Neuronal stem cell (in vitro differentiated cells): ENCODE measurements at regions not wholly inside any gene's neighbourhood (a gene's known extent, or its start where the extent isn't known, plus 50 kb on each side); places are given as distances from the start of the nearest gene placed in this dataset.

Experiments used
- DNase-seq: peaks from one replicate; pipeline ENCODE4 v3.0.0-alpha.2; 2013; ENCODE audit warnings: low spot score
- H2AFZ ChIP-seq: one replicate; pipeline ENCODE4 v1.6.1; 2013; ENCODE audit warnings: mild to moderate bottlenecking, low read length, inconsistent platforms
- H2AK5ac ChIP-seq: 2 replicates; pipeline ENCODE4 v1.6.1; 2013; ENCODE audit warnings: low read depth, mild to moderate bottlenecking, inconsistent platforms, low read length, moderate library complexity, mixed read lengths
- H2BK120ac ChIP-seq: 2 replicates; pipeline ENCODE4 v1.6.1; 2013; ENCODE audit warnings: low read depth, mild to moderate bottlenecking, inconsistent platforms, low read length, moderate library complexity, mixed read lengths
- H2BK12ac ChIP-seq: one replicate; pipeline ENCODE4 v1.6.1; 2013; ENCODE audit warnings: low read length, inconsistent platforms
- H2BK15ac ChIP-seq: 2 replicates; pipeline ENCODE4 v1.6.1; 2013; ENCODE audit warnings: mild to moderate bottlenecking, low read length, inconsistent platforms, mixed read lengths
- H2BK5ac ChIP-seq: one replicate; pipeline ENCODE4 v1.6.1; 2013; ENCODE audit warnings: inconsistent platforms, mild to moderate bottlenecking, low read length, moderate library complexity
- H3K14ac ChIP-seq: one replicate; pipeline ENCODE4 v1.6.1; 2013; ENCODE audit warnings: low read length, inconsistent platforms
- H3K18ac ChIP-seq: 2 replicates; pipeline ENCODE4 v1.6.1; 2013; ENCODE audit warnings: low read length, inconsistent platforms
- H3K23ac ChIP-seq: 2 replicates; pipeline ENCODE4 v1.6.1; 2013; ENCODE audit warnings: low read depth, mild to moderate bottlenecking, mixed read lengths, low read length, inconsistent platforms; ENCODE audit not compliant: poor library complexity
- H3K27ac ChIP-seq: replicated peaks from 3 replicates; pipeline ENCODE4 v1.5.1; 2013; ENCODE audit warnings: low read length, inconsistent platforms
- H3K27me3 ChIP-seq, 3 experiments: 2 replicates each; pipeline ENCODE4 v1.6.1; 2013; ENCODE audit warnings: low read length in 3 of 3, mild to moderate bottlenecking in 2 of 3, inconsistent platforms in 1 of 3, low read depth in 1 of 3, mixed read lengths in 1 of 3, moderate library complexity in 1 of 3; ENCODE audit not compliant: control insufficient read depth in 3 of 3, insufficient read depth in 3 of 3
- H3K36me3 ChIP-seq, 2 donors: replicated peaks in 1 of 2; 2 replicates each; pipeline ENCODE4 v1.6.1; 2013; ENCODE audit warnings: low read length in 2 of 2; ENCODE audit not compliant: control insufficient read depth in 2 of 2, insufficient read depth in 2 of 2
- H3K4ac ChIP-seq: 2 replicates; pipeline ENCODE4 v1.6.1; 2013; ENCODE audit warnings: inconsistent platforms, mild to moderate bottlenecking, low read length, moderate library complexity
- H3K4me1 ChIP-seq, 2 donors: 1 replicate in 1 of 2; 2 replicates in 1 of 2; pipeline ENCODE4 v1.6.1; 2013; ENCODE audit warnings: low read length in 2 of 2, low read depth in 1 of 2; ENCODE audit not compliant: control insufficient read depth in 2 of 2, insufficient read depth in 1 of 2
- H3K4me2 ChIP-seq: one replicate; pipeline ENCODE4 v1.6.1; 2013; ENCODE audit warnings: mild to moderate bottlenecking, low read length, inconsistent platforms; ENCODE audit not compliant: insufficient read depth, poor library complexity, severe bottlenecking
- H3K4me3 ChIP-seq, 2 donors: 2 replicates each; pipeline ENCODE4 v1.5.1; 2013; ENCODE audit warnings: low read length in 2 of 2, mild to moderate bottlenecking in 2 of 2, inconsistent platforms in 1 of 2, moderate library complexity in 1 of 2
- H3K79me1 ChIP-seq: one replicate; pipeline ENCODE4 v1.6.1; 2013; ENCODE audit warnings: low read depth, mild to moderate bottlenecking, inconsistent platforms, low read length, moderate library complexity
- H3K9ac ChIP-seq: one replicate; pipeline ENCODE4 v1.6.1; 2013; ENCODE audit warnings: mild to moderate bottlenecking, low read depth, low read length, inconsistent platforms; ENCODE audit not compliant: poor library complexity
- H3K9me3 ChIP-seq, 2 donors: replicated peaks in 1 of 2; 2 replicates each; pipeline versions ENCODE3 to v1.6.1; 2013; ENCODE audit warnings: low read length in 2 of 2, mild to moderate bottlenecking in 2 of 2, inconsistent platforms in 1 of 2, low read depth in 1 of 2, mixed read lengths in 1 of 2, moderate library complexity in 1 of 2; ENCODE audit not compliant: control insufficient read depth in 2 of 2, insufficient read depth in 1 of 2
- H4K8ac ChIP-seq: one replicate; pipeline ENCODE4 v1.6.1; 2013; ENCODE audit warnings: low read depth, mild to moderate bottlenecking, inconsistent platforms, low read length, moderate library complexity
- H4K91ac ChIP-seq: one replicate; pipeline ENCODE4 v1.6.1; 2013; ENCODE audit warnings: low read length, low read depth, mild to moderate bottlenecking, inconsistent platforms; ENCODE audit not compliant: poor library complexity
- WGBS, 2 donors: extraction: QIAGEN DNeasy Blood & Tissue Kit; methylation state at CpG; one replicate each; pipeline ENCODE4 v1.1.7; 2013; ENCODE audit warnings: missing lambda C conversion rate in 2 of 2, mixed read lengths in 1 of 2; ENCODE audit not compliant: insufficient read length in 2 of 2, insufficient replicate concordance in 1 of 2; ENCODE audit errors: extremely low coverage in 2 of 2; 5-methylcytosine and 5-hydroxymethylcytosine counted together

- H3K4me2 ChIP-seq: no peak overlapping the region
- no peaks in the 10 kb centered on the region for H3K36me3 ChIP-seq
- no peak overlapping the region for H3K14ac ChIP-seq
- WGBS, 2 donors: no CpG with 5 or more reads among the region's 6 CpGs
- no peaks in the 10 kb centered on the region for H3K79me1 ChIP-seq
- H3K27ac ChIP-seq: no peak overlapping the region
- no peak overlapping the region for H2AK5ac ChIP-seq
- no peak overlapping the region for H2BK5ac ChIP-seq
- H2BK12ac ChIP-seq: no peak overlapping the region
- H2BK15ac ChIP-seq: no peak overlapping the region
- no peak overlapping the region for H4K91ac ChIP-seq
- H3K9ac ChIP-seq: no peak overlapping the region
- no peak overlapping the region for H3K18ac ChIP-seq
- no peak overlapping the region for H3K4me3 ChIP-seq
- H2BK120ac ChIP-seq: no peak overlapping the region
- H3K4me1 ChIP-seq: no peaks in the 10 kb centered on the region
- H4K8ac ChIP-seq: no peak overlapping the region
- no peak overlapping the region for H2AFZ ChIP-seq
- H3K4ac ChIP-seq: no peak overlapping the region
- DNase-seq: no peak
- H3K9me3 ChIP-seq: no peaks in the 10 kb centered on the region
- H3K27me3 ChIP-seq: peaks cover 0 to 4% (median 0%) of the 10 kb centered on the region in 3 experiments
- H3K23ac ChIP-seq: no peak overlapping the region
These were observed 66.9 kb downstream of the COPRS start for GRCh38 chr17:31792007-31792585.

GRCh38 chr17:31789707-31790505 lies 69.1 kb downstream of the COPRS start:
- no peak overlapping the region for H2BK12ac ChIP-seq
- H4K8ac ChIP-seq: no peak overlapping the region
- DNase-seq: no peak
- no peak overlapping the region for H3K4me2 ChIP-seq
- no CpG with 5 or more reads among the region's 12 CpGs for WGBS, 2 donors
- no peaks in the 10 kb centered on the region for H3K36me3 ChIP-seq
- H2AK5ac ChIP-seq: no peak overlapping the region
- H2AFZ ChIP-seq: no peak overlapping the region
- no peak overlapping the region for H3K9ac ChIP-seq
- H3K4me1 ChIP-seq: no peaks in the 10 kb centered on the region
- no peak overlapping the region for H2BK120ac ChIP-seq
- H2BK15ac ChIP-seq: no peak overlapping the region
- no peaks in the 10 kb centered on the region for H3K79me1 ChIP-seq
- peaks cover 0 to 4% (median 0%) of the 10 kb centered on the region in 3 experiments for H3K27me3 ChIP-seq
- no peaks in the 10 kb centered on the region for H3K9me3 ChIP-seq
- no peak overlapping the region for H2BK5ac ChIP-seq
- H3K23ac ChIP-seq: no peak overlapping the region
- no peak overlapping the region for H3K27ac ChIP-seq
- H4K91ac ChIP-seq: no peak overlapping the region
- no peak overlapping the region for H3K4ac ChIP-seq
- H3K18ac ChIP-seq: no peak overlapping the region
- H3K14ac ChIP-seq: no peak overlapping the region
- no peak overlapping the region for H3K4me3 ChIP-seq

- no peak for DNase-seq
- H4K8ac ChIP-seq: no peak overlapping the region
- no peaks in the 10 kb centered on the region for H3K9me3 ChIP-seq
- H2AFZ ChIP-seq: no peak overlapping the region
- no peak overlapping the region for H3K4ac ChIP-seq
- H3K79me1 ChIP-seq: no peaks in the 10 kb centered on the region
- H3K4me2 ChIP-seq: no peak overlapping the region
- H3K27ac ChIP-seq: no peak overlapping the region
- H2BK15ac ChIP-seq: no peak overlapping the region
- H3K9ac ChIP-seq: no peak overlapping the region
- H3K4me3 ChIP-seq: no peak overlapping the region
- H2BK12ac ChIP-seq: no peak overlapping the region
- WGBS, 2 donors: no CpG with 5 or more reads among the region's 4 CpGs
- H2AK5ac ChIP-seq: no peak overlapping the region
- H2BK120ac ChIP-seq: no peak overlapping the region
- H3K36me3 ChIP-seq: no peaks in the 10 kb centered on the region
- H2BK5ac ChIP-seq: no peak overlapping the region
- H3K18ac ChIP-seq: no peak overlapping the region
- no peak overlapping the region for H3K14ac ChIP-seq
- H3K4me1 ChIP-seq: no peaks in the 10 kb centered on the region
- peaks cover 0 to 4% (median 0%) of the 10 kb centered on the region in 3 experiments for H3K27me3 ChIP-seq
- H3K23ac ChIP-seq: no peak overlapping the region
- H4K91ac ChIP-seq: no peak overlapping the region
These were observed 70.1 kb downstream of the COPRS start for GRCh38 chr17:31788956-31789355.

DNA sequence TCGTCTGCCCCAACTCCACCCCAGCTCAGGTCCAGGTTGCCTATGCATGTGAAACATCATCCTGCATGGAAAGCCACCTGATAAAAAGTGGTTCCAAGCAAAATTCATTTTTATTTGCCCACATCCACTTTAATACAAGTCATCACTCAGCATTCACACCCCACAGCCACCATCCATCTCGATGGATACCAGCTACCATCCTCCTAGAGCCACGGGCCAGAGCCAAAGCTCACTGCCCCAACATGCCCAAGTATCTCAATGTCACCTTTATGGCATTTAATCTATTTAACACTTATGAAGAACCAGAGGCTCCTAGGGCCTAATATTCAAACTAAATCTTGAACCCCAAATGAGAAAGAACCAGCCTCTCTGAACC lies 70.5 kb downstream of the COPRS start:
- Histone ChIP-seq H2BK15ac (no peak overlapping the region), H2BK12ac (no peak overlapping the region), H4K8ac (no peak overlapping the region), H3K27me3 (peaks cover 0 to 4% (median 0%) of the 10 kb centered on the region in 3 experiments), H4K91ac (no peak overlapping the region), H2BK5ac (no peak overlapping the region), H3K4me1 (no peaks in the 10 kb centered on the region), H2AFZ (peak overlapping the region; percentile 35), H3K14ac (no peak overlapping the region), H3K27ac (no peak overlapping the region), H3K4ac (no peak overlapping the region), H3K18ac (no peak overlapping the region), H3K79me1 (no peaks in the 10 kb centered on the region), H2AK5ac (no peak overlapping the region), H3K36me3 (no peaks in the 10 kb centered on the region), H2BK120ac (no peak overlapping the region), H3K23ac (no peak overlapping the region), H3K9ac (no peak overlapping the region), H3K9me3 (no peaks in the 10 kb centered on the region), H3K4me3 (no peak overlapping the region), H3K4me2 (no peak overlapping the region)
- no CpG with 5 or more reads among the region's 3 CpGs for WGBS, 2 donors
- DNase-seq: no peak
